ENCODE measurements at regions not wholly inside any gene's neighbourhood (a gene's known extent, or its start where the extent isn't known, plus 50 kb on each side); places are given as distances from the start of the nearest gene placed in this dataset.

DNA sequence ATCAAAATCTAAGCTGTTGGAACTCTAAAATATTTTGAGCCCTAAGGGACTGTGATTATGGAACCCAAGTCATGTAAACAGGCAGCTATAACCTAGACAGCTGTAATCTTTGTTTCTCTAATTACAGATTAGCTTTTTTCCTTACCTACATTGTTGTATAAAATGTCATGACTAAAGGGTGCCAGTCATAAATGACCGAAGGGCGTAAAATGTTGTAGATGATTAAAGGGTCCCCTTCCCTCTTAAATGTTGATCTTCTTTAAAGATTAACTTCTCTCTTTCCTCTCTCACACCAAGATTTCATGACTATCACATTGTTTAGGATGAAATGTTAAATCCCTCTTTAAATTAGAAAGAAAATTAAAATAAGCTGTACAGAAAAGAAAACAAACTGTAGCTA, 659.4 kb upstream of the NR3C2 start:
- TF ChIP-seq, protein P1, sequence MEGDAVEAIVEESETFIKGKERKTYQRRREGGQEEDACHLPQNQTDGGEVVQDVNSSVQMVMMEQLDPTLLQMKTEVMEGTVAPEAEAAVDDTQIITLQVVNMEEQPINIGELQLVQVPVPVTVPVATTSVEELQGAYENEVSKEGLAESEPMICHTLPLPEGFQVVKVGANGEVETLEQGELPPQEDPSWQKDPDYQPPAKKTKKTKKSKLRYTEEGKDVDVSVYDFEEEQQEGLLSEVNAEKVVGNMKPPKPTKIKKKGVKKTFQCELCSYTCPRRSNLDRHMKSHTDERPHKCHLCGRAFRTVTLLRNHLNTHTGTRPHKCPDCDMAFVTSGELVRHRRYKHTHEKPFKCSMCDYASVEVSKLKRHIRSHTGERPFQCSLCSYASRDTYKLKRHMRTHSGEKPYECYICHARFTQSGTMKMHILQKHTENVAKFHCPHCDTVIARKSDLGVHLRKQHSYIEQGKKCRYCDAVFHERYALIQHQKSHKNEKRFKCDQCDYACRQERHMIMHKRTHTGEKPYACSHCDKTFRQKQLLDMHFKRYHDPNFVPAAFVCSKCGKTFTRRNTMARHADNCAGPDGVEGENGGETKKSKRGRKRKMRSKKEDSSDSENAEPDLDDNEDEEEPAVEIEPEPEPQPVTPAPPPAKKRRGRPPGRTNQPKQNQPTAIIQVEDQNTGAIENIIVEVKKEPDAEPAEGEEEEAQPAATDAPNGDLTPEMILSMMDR (IDR thresholded peaks at IDR 0.05) = no peak
- TF ChIP-seq EZH2 (IDR thresholded peaks at IDR 0.05; ENCODE audit: borderline replicate concordance, insufficient read depth, low read depth, low read length, poor library complexity, severe bottlenecking) = no peak

All from B cell (primary cell).